OCI-LY3 (cell line): ENCODE measurements at regions not wholly inside any gene's neighbourhood (a gene's known extent, or its start where the extent isn't known, plus 50 kb on each side); places are given as distances from the start of the nearest gene placed in this dataset.

Experiments used
- EZH2phosphoT487 ChIP-seq: fragments of 200-600 bp; shearing (Covaris generic); IDR thresholded peaks from 2 replicates; pipeline ENCODE4 v1.6.1; 2018; ENCODE audit warnings: antibody characterized with exemption, mixed run types, low read depth
- TF ChIP-seq, protein P1 (sequence below): fragments of 200-600, 300-600 bp; sonication (generic); IDR thresholded peaks from 2 replicates; pipeline ENCODE4 v1.5.1; 2014; ENCODE audit warnings: antibody characterized with exemption, low read length, low read depth

DNA sequence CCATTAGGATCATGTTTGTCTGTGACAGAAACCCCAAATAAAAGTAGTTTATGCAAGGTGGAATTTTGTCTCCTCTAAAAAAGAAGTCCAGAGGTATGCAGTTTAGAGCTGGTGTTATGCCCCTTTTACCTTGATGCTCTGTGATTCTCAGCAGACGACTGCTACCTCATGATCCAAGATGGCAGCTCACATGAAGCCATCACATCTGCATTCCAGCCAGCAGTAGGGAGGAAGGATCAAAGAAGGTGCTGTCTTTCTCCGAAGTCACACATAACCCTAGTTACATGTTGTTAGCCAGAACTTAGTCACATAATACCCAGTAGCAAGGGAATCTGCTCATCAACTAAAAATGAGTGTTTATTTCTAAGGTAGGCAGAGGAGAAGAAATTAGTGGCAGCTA lies 135.7 kb upstream of the HS3ST2 start:
- TF ChIP-seq, protein P1, sequence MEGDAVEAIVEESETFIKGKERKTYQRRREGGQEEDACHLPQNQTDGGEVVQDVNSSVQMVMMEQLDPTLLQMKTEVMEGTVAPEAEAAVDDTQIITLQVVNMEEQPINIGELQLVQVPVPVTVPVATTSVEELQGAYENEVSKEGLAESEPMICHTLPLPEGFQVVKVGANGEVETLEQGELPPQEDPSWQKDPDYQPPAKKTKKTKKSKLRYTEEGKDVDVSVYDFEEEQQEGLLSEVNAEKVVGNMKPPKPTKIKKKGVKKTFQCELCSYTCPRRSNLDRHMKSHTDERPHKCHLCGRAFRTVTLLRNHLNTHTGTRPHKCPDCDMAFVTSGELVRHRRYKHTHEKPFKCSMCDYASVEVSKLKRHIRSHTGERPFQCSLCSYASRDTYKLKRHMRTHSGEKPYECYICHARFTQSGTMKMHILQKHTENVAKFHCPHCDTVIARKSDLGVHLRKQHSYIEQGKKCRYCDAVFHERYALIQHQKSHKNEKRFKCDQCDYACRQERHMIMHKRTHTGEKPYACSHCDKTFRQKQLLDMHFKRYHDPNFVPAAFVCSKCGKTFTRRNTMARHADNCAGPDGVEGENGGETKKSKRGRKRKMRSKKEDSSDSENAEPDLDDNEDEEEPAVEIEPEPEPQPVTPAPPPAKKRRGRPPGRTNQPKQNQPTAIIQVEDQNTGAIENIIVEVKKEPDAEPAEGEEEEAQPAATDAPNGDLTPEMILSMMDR, result no peak
- no peak for TF ChIP-seq EZH2phosphoT487
